ENCODE measurements at regions not wholly inside any gene's neighbourhood (a gene's known extent, or its start where the extent isn't known, plus 50 kb on each side); places are given as distances from the start of the nearest gene placed in this dataset.

DNA sequence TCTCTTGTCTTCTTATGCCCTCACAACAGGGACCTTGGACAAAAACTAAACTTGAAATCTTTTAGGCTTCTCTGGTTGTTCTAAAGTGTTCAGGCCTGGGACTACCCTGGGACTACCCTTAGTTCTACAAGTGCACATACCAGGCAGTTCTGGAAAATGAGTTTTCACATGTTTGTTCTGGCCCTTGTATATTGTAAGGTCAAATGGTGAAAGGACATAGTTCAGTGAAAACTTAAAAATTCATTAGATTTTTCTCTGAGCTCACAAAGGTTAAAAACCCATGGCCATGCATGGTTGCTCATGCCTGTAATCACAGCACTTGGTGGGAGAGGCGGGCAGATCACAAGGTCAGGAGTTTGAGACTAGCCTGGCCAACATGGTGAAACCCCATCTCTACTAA lies 875.5 kb upstream of the FAM98A start:
- Histone ChIP-seq H3K27ac (ENCODE audit: low read length) (no peak overlapping the region), H3K4me3 (ENCODE audit: low read length in 2 of 2) (no peak overlapping the region), H3K4me1 (ENCODE audit: control insufficient read depth, insufficient read depth, low read length) (no peaks in the 10 kb centered on the region), H3K9me3 (ENCODE audit: control insufficient read depth in 2 of 2, low read length in 2 of 2) (no peaks in the 10 kb centered on the region), H3K27me3 (ENCODE audit: control insufficient read depth in 1 of 2, insufficient read depth in 2 of 2, low read length in 2 of 2) (no peaks in the 10 kb centered on the region), H3K9ac (ENCODE audit: low read length in 2 of 2) (no peak overlapping the region), H3K36me3 (ENCODE audit: control insufficient read depth in 2 of 2, insufficient read depth in 2 of 2, low read length in 2 of 2) (no peaks in the 10 kb centered on the region)

- H3K9me3 ChIP-seq (ENCODE audit: control insufficient read depth in 2 of 2, low read length in 2 of 2), result peaks cover 0 to 5% of the 10 kb centered on the region in 2 donors
- no peaks in the 10 kb centered on the region for H3K36me3 ChIP-seq (ENCODE audit: control insufficient read depth in 2 of 2, insufficient read depth in 2 of 2, low read length in 2 of 2)
- no peak overlapping the region for H3K4me3 ChIP-seq (ENCODE audit: low read length in 2 of 2)
- no peak overlapping the region for H3K27ac ChIP-seq (ENCODE audit: low read length)
- no peak overlapping the region for H3K9ac ChIP-seq (ENCODE audit: low read length in 2 of 2)
- H3K4me1 ChIP-seq (ENCODE audit: control insufficient read depth, insufficient read depth, low read length), result no peaks in the 10 kb centered on the region
- no peaks in the 10 kb centered on the region for H3K27me3 ChIP-seq (ENCODE audit: control insufficient read depth in 1 of 2, insufficient read depth in 2 of 2, low read length in 2 of 2)
Measured at GRCh38 chr2:34447097-34447496, 848.0 kb upstream of the FAM98A start.

- H3K27ac ChIP-seq (ENCODE audit: low read length), result no peak overlapping the region
- H3K9ac ChIP-seq (ENCODE audit: low read length in 2 of 2), result no peak overlapping the region
- no peaks in the 10 kb centered on the region for H3K4me1 ChIP-seq (ENCODE audit: control insufficient read depth, insufficient read depth, low read length)
- no peaks in the 10 kb centered on the region for H3K36me3 ChIP-seq (ENCODE audit: control insufficient read depth in 2 of 2, insufficient read depth in 2 of 2, low read length in 2 of 2)
- H3K27me3 ChIP-seq (ENCODE audit: control insufficient read depth in 1 of 2, insufficient read depth in 2 of 2, low read length in 2 of 2), result no peaks in the 10 kb centered on the region
- H3K4me3 ChIP-seq (ENCODE audit: low read length in 2 of 2), result no peak overlapping the region
- no peaks in the 10 kb centered on the region for H3K9me3 ChIP-seq (ENCODE audit: control insufficient read depth in 2 of 2, low read length in 2 of 2)
Measured at GRCh38 chr2:34423301-34423700, 824.2 kb upstream of the FAM98A start.

DNA sequence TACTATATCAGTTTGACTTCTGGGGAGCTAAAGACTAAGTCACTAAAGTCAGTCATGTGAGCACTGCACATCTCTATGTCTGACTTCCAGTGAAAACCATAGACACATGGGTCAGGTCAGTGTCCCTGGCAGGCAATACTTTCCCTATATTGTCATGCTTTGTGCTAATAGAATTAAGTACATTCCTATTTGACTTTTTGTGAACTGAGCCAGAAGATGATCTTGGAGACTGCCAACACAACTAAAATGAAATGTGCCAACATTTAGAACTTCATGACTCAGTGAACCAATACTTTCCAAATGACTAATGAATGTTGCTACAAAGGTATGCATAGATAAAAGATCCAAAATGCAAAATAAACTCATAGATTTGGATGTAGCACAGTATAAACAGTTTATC lies 820.8 kb upstream of the FAM98A start:
- no peaks in the 10 kb centered on the region for H3K9me3 ChIP-seq (ENCODE audit: control insufficient read depth in 2 of 2, low read length in 2 of 2)
- no peaks in the 10 kb centered on the region for H3K36me3 ChIP-seq (ENCODE audit: control insufficient read depth in 2 of 2, insufficient read depth in 2 of 2, low read length in 2 of 2)
- H3K27ac ChIP-seq (ENCODE audit: low read length), result no peak overlapping the region
- H3K9ac ChIP-seq (ENCODE audit: low read length in 2 of 2), result no peak overlapping the region
- H3K4me3 ChIP-seq (ENCODE audit: low read length in 2 of 2), result no peak overlapping the region
- H3K27me3 ChIP-seq (ENCODE audit: control insufficient read depth in 1 of 2, insufficient read depth in 2 of 2, low read length in 2 of 2), result no peaks in the 10 kb centered on the region
- no peaks in the 10 kb centered on the region for H3K4me1 ChIP-seq (ENCODE audit: control insufficient read depth, insufficient read depth, low read length)

- Histone ChIP-seq H3K9me3 (ENCODE audit: control insufficient read depth in 2 of 2, low read length in 2 of 2) (no peaks in the 10 kb centered on the region), H3K4me3 (ENCODE audit: low read length in 2 of 2) (no peak overlapping the region), H3K9ac (ENCODE audit: low read length in 2 of 2) (no peak overlapping the region), H3K36me3 (ENCODE audit: control insufficient read depth in 2 of 2, insufficient read depth in 2 of 2, low read length in 2 of 2) (no peaks in the 10 kb centered on the region), H3K4me1 (ENCODE audit: control insufficient read depth, insufficient read depth, low read length) (no peaks in the 10 kb centered on the region), H3K27ac (ENCODE audit: low read length) (no peak overlapping the region), H3K27me3 (ENCODE audit: control insufficient read depth in 1 of 2, insufficient read depth in 2 of 2, low read length in 2 of 2) (no peaks in the 10 kb centered on the region)
Measured at GRCh38 chr2:34416856-34417255, 817.8 kb upstream of the FAM98A start.

- H3K27me3 ChIP-seq (ENCODE audit: control insufficient read depth in 1 of 2, insufficient read depth in 2 of 2, low read length in 2 of 2), result no peaks in the 10 kb centered on the region
- no peak overlapping the region for H3K27ac ChIP-seq (ENCODE audit: low read length)
- H3K36me3 ChIP-seq (ENCODE audit: control insufficient read depth in 2 of 2, insufficient read depth in 2 of 2, low read length in 2 of 2), result no peaks in the 10 kb centered on the region
- H3K9ac ChIP-seq (ENCODE audit: low read length in 2 of 2), result no peak overlapping the region
- no peak overlapping the region for H3K4me3 ChIP-seq (ENCODE audit: low read length in 2 of 2)
- H3K4me1 ChIP-seq (ENCODE audit: control insufficient read depth, insufficient read depth, low read length), result no peaks in the 10 kb centered on the region
- no peaks in the 10 kb centered on the region for H3K9me3 ChIP-seq (ENCODE audit: control insufficient read depth in 2 of 2, low read length in 2 of 2)
Measured at GRCh38 chr2:34414856-34415255, 815.8 kb upstream of the FAM98A start.

DNA sequence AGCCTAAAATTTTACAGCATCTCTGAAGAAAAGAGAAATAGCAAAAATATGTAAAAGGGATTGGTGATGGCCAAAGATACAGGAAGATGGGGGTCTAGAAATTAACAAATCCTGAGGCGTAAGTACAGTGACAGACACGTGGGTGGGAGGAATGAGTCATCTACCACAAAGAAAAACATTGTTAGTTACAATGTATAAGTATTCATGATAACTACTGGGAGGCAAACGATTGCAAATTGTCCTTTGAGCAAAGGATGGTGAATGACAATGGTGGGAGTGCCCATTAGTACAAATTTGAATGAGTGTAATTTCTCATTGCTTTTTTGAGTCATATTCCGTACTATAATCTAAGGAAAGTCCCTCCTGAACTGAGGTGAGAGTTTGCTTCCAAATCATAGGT lies 809.0 kb upstream of the FAM98A start:
- Histone ChIP-seq H3K9ac (ENCODE audit: low read length in 2 of 2) (no peak overlapping the region), H3K4me1 (ENCODE audit: control insufficient read depth, insufficient read depth, low read length) (no peaks in the 10 kb centered on the region), H3K9me3 (ENCODE audit: control insufficient read depth in 2 of 2, low read length in 2 of 2) (no peaks in the 10 kb centered on the region), H3K27me3 (ENCODE audit: control insufficient read depth in 1 of 2, insufficient read depth in 2 of 2, low read length in 2 of 2) (no peaks in the 10 kb centered on the region), H3K4me3 (ENCODE audit: low read length in 2 of 2) (no peak overlapping the region), H3K27ac (ENCODE audit: low read length) (no peak overlapping the region), H3K36me3 (ENCODE audit: control insufficient read depth in 2 of 2, insufficient read depth in 2 of 2, low read length in 2 of 2) (no peaks in the 10 kb centered on the region)

GRCh38 chr2:34403512-34403911 lies 804.4 kb upstream of the FAM98A start:
- no peak overlapping the region for H3K27ac ChIP-seq (ENCODE audit: low read length)
- H3K27me3 ChIP-seq (ENCODE audit: control insufficient read depth in 1 of 2, insufficient read depth in 2 of 2, low read length in 2 of 2), result no peaks in the 10 kb centered on the region
- H3K36me3 ChIP-seq (ENCODE audit: control insufficient read depth in 2 of 2, insufficient read depth in 2 of 2, low read length in 2 of 2), result no peaks in the 10 kb centered on the region
- H3K4me3 ChIP-seq (ENCODE audit: low read length in 2 of 2), result no peak overlapping the region
- H3K9ac ChIP-seq (ENCODE audit: low read length in 2 of 2), result no peak overlapping the region
- H3K9me3 ChIP-seq (ENCODE audit: control insufficient read depth in 2 of 2, low read length in 2 of 2), result no peaks in the 10 kb centered on the region
- H3K4me1 ChIP-seq (ENCODE audit: control insufficient read depth, insufficient read depth, low read length), result no peaks in the 10 kb centered on the region

DNA sequence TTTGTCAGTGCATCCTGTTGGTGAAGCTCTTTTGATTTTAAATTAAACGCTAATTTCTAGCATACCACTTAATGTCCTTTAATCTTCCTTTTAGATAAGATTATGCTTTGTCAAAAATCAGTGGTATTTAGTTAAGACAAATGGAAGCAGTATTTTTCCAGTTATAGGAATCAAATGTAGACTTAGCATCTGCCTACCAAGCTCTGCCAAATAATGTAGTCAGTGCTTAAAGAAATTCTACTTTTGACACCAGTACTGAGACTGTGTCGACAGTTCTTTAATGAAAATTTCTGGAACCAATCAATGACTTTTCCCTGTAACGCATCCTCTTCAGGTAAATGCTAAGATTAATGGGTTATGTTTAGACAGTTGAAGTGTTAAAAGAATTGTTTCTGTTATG lies 803.3 kb upstream of the FAM98A start:
- no peak overlapping the region for H3K4me3 ChIP-seq (ENCODE audit: low read length in 2 of 2)
- H3K9me3 ChIP-seq (ENCODE audit: control insufficient read depth in 2 of 2, low read length in 2 of 2), result no peaks in the 10 kb centered on the region
- H3K27ac ChIP-seq (ENCODE audit: low read length), result no peak overlapping the region
- no peaks in the 10 kb centered on the region for H3K4me1 ChIP-seq (ENCODE audit: control insufficient read depth, insufficient read depth, low read length)
- no peaks in the 10 kb centered on the region for H3K27me3 ChIP-seq (ENCODE audit: control insufficient read depth in 1 of 2, insufficient read depth in 2 of 2, low read length in 2 of 2)
- H3K9ac ChIP-seq (ENCODE audit: low read length in 2 of 2), result no peak overlapping the region
- H3K36me3 ChIP-seq (ENCODE audit: control insufficient read depth in 2 of 2, insufficient read depth in 2 of 2, low read length in 2 of 2), result no peaks in the 10 kb centered on the region

DNA sequence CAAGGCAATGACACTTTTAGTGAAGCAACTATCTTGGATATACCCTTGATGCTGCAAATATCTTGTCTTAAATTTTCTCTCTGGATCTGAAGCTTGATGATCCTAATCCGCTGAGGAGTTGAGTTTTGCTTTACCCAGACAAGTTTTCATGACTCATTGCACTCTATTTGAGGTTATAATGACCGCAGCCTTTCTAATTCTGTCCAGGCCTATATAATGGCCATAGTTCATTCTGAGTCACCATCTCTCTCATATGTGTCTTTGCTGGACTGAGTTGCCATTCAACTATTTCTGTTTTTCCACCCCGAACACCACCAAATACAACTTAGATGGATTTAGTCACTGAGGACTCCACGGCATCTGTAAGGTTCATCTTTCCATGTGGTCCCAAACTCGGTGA lies 802.1 kb upstream of the FAM98A start:
- Histone ChIP-seq H3K4me3 (ENCODE audit: low read length in 2 of 2) (no peak overlapping the region), H3K9me3 (ENCODE audit: control insufficient read depth in 2 of 2, low read length in 2 of 2) (no peaks in the 10 kb centered on the region), H3K4me1 (ENCODE audit: control insufficient read depth, insufficient read depth, low read length) (no peaks in the 10 kb centered on the region), H3K27me3 (ENCODE audit: control insufficient read depth in 1 of 2, insufficient read depth in 2 of 2, low read length in 2 of 2) (no peaks in the 10 kb centered on the region), H3K27ac (ENCODE audit: low read length) (no peak overlapping the region), H3K36me3 (ENCODE audit: control insufficient read depth in 2 of 2, insufficient read depth in 2 of 2, low read length in 2 of 2) (no peaks in the 10 kb centered on the region), H3K9ac (ENCODE audit: low read length in 2 of 2) (no peak overlapping the region)

DNA sequence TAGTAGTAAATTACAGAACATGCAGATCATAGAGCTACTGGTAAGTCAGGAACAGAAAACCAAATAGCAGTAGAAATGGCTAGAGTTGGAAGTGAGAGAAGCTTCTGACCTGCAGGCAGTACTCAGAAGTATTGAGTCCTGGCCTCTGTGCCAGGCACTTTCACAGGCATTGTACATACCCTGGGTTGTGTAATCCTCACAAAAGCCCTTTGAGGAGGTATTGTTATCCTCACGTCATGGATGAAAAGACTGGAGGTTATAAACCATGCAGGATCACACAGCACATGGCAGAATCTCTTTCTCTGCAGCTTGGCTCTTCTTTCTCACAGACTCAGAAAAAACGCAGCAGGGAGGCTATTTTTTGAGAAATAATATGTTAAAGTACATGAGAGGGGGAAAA lies 789.3 kb upstream of the FAM98A start:
- no peaks in the 10 kb centered on the region for H3K4me1 ChIP-seq (ENCODE audit: control insufficient read depth, insufficient read depth, low read length)
- no peak overlapping the region for H3K4me3 ChIP-seq (ENCODE audit: low read length in 2 of 2)
- H3K36me3 ChIP-seq (ENCODE audit: control insufficient read depth in 2 of 2, insufficient read depth in 2 of 2, low read length in 2 of 2), result no peaks in the 10 kb centered on the region
- no peaks in the 10 kb centered on the region for H3K27me3 ChIP-seq (ENCODE audit: control insufficient read depth in 1 of 2, insufficient read depth in 2 of 2, low read length in 2 of 2)
- no peak overlapping the region for H3K9ac ChIP-seq (ENCODE audit: low read length in 2 of 2)
- H3K9me3 ChIP-seq (ENCODE audit: control insufficient read depth in 2 of 2, low read length in 2 of 2), result no peaks in the 10 kb centered on the region
- H3K27ac ChIP-seq (ENCODE audit: low read length), result no peak overlapping the region

GRCh38 chr2:34387536-34387935 lies 788.4 kb upstream of the FAM98A start:
- Histone ChIP-seq H3K9ac (ENCODE audit: low read length in 2 of 2) (no peak overlapping the region), H3K36me3 (ENCODE audit: control insufficient read depth in 2 of 2, insufficient read depth in 2 of 2, low read length in 2 of 2) (no peaks in the 10 kb centered on the region), H3K9me3 (ENCODE audit: control insufficient read depth in 2 of 2, low read length in 2 of 2) (no peaks in the 10 kb centered on the region), H3K4me1 (ENCODE audit: control insufficient read depth, insufficient read depth, low read length) (no peaks in the 10 kb centered on the region), H3K27me3 (ENCODE audit: control insufficient read depth in 1 of 2, insufficient read depth in 2 of 2, low read length in 2 of 2) (no peaks in the 10 kb centered on the region), H3K27ac (ENCODE audit: low read length) (no peak overlapping the region), H3K4me3 (ENCODE audit: low read length in 2 of 2) (no peak overlapping the region)
